ENCODE measurements at regions not wholly inside any gene's neighbourhood (a gene's known extent, or its start where the extent isn't known, plus 50 kb on each side); places are given as distances from the start of the nearest gene placed in this dataset.

DNA sequence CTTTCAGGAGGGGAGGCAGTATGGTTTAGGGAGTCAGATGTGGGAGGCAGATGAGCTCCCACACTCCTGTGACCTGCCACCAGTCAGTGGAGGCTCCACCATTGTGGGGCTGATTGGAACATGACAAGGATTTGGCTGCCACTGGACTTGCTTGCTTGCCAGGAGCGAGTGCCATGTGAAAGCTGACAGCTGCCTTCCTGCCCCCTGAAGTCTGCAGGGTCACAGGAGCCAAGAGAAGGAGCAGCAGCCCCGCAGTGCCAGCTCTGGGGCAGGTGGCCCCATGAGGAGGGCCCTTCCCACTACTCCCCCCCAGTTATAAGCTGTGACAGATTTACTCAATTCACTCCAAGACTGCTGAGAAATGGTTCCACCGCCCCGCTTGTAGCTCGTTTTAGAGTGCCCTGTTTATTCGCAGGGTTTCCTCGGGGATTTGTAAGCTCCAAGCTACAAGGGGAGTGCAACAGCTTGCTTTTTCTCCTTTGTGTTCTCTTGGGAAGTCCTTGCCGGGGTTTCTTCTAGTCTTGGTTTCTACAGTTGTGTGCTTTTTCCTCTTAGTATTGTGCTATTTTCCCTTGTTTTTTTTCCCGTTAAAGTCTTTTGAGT, 414.3 kb downstream of the MEIS1 start:
- no peak for DNase-seq (ENCODE audit: low read depth)

DNA sequence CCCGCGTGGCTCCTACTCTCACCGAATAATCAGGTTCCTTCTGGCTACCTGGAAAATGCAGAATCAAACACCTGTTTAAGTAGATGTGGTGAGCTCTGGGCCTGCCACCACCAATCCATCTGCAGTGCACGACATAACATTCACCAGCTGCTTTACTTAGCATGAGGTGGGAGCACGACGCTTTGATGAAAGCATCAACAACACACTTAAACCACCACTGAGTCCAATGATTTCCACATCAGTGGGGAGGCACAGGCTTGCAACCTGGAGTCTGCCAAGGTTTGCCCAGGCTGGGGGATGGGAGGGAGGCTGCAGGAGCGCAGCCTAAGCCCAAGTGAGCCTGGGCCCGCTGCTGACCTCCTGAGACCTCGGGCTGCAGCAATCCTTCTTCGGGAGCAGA, 415.5 kb downstream of the MEIS1 start:
- no peak for DNase-seq (ENCODE audit: low read depth)

DNA sequence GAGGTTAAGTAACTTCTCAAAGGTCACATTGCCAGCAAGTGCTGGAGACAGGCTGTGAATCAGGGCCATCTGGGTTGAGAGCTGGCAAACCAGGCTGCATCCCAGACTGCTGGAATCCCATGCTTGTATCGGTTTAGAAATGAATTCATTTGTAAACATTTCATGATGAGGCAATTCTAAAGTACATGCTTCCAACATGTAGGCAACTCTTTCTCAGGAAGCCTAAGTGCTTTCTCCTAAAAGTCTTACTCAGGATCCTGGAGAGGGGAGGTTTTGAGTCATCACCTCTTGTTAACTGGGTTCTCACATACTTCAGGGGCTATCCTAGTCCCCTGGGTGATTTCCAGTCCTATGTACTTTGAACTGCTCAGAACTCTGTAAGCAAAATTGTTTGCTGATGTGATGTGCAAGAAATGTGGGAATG, 416.5 kb downstream of the MEIS1 start:
- peak; percentile 67 for DNase-seq (ENCODE audit: low read depth)

DNA sequence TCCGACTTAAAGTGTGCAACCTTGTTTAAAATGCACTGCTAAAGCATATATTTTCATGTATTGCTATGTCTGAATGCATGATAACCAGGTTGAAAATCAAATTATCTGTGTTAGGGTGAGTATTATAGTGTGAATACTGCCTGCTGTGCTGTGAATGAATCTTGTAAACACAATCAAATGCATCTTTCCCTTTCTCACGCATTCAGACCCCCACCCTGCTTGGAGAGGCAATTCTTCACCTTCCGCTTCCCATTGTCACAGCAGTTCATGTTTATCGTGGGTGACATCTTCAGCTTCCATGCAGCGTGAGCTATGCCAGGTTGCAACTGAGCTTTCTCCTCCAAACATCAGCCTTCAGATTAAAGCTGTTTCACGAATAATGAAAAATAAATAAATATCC, 418.0 kb downstream of the MEIS1 start:
- DNase-seq (ENCODE audit: low read depth) = no peak

DNA sequence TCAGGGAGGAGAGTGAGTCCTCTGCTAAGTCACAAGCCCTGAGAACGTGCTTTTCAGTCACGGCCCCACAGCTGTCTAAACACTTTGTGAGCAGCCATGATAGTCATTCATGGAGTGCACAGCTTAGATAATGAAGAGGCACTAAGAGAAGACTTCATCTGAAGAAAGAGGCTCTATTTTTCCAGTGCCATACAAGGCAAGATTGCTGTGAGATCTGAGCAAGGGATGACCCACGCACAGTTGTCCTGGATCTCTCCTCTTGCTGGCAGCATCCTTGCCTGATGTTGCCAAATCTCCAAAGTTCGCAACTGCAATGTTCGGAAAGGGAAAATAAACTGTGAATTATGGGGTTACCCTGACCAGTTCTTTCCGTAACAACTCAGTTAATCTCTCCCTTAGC, 418.7 kb downstream of the MEIS1 start:
- no peak for DNase-seq (ENCODE audit: low read depth)

DNA sequence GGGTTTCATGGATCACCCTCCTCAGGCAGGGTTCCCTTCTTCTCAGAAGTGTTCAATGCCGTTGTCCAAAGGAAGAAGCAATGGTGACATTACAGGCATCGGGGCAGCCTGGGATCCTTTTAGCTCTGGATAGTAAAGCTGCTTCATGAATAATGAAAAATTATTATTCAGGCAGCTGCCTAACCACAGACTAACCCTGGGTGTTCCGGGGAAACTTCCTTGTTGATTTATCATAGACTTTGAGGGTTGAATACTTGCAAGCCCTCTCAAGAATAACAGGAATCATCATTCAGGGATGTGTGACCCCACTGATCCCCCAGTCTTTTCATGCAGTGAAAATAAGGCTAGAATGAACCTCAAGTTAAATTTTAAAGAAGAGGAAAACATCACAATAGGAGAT, 419.4 kb downstream of the MEIS1 start:
- no peak for DNase-seq (ENCODE audit: low read depth)

DNA sequence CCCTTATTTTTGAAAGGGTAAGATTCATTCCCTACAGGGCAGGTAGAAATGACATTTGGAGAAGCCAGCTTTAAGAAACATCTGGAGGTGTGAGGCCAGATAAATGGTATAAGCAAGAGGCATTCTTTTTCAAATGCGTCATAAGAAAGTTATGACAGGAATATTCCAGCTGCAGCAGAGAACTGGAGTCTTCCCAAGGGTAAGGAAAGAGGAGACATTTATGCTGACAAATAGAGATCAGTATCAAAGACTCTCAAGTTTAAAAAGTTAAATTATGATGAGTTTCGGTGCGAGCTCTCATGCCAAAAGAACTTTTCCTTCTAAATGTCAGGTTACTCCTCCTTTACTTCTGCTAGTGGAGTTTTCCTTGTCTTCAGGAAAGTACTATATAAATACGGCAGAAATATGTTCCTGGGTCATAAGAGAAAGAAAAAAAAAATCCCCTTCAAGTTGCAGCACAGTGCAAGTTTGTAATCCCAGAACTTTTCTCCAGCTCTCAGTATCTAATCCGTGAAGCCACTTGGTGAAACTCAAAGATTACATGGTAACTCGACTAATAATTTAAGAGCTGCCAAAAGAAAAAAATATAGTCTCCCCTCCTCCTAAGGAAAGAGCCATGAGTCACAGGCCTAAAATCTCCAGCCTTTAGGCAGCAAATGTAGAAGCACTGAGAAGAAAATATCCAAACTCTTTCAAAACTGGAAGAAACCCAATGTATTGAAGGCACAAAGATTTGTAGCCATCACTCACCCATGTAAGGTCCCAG, 428.1 kb downstream of the MEIS1 start:
- peak; percentile 76 for DNase-seq (ENCODE audit: low read depth)

DNA sequence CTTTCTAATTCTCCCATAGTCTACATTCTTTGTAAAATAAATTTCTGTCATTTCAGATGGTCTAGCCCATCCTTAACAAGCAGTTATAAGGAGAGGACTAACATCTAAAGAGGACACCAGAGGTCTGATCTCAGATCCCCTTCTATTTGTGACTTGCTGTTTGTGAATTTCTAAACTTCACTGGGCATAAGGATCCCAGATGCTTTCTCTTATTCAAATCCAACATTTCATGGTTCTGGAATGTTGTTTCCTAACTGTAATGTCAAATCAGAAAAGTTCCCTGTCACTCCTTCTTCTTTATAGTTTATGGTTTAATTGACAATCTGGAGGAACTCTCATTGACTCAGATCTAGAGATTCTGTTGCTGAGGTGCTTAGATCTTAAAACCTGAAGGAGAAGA, 430.2 kb downstream of the MEIS1 start:
- DNase-seq (ENCODE audit: low read depth) = no peak

DNA sequence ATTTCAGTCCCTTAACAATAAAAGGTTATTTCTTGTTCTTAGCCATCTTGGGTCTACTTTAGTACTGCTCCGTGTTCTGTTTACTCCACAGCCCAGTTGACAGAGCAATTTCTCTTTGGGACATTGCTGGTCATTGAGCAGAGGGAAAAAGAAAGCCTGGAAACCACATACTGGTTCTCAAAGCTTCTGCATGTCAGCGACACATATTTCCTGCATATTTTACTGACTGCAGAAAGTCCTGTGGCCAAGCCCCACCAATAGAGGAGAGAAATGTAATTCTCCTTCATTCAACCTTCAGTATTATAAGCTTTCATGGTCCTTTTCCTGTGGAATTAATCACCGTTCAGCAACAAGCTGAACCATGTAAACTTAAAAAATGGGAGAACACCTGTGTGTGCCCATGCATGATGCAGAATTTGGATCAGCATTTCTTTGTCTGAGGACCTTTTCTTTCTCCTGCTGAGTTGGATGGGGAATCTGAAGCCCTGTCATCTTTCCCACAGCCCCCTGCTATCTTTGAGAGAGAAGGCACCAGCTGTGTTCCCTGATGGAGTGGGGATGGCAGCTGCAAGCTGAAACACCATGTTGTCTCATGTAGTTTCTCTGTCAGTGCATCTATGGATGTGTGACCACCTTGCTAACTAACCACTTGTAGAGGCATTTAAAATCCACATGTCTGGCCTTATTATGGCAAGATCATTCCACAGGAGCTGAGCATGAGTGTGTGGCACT, 431.6 kb downstream of the MEIS1 start:
- no peak for DNase-seq (ENCODE audit: low read depth)

DNA sequence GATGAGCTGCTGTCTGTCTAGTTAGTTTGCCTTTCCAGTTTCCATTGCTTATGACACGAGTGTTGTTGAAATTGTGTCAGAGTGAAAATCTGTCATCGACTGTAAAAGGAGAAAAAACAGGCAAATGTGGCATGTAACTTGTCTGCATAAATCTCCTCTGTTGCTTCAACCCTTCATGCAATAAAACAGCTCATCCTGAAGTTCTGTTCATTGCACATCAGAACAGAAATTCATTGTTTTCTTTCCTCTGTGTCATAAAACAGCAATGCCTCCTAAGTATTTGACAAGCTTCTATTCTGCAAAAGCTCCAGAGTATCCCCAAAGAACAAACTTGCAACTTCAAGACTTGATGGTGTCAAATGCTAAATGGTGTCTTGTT, 432.1 kb downstream of the MEIS1 start:
- no peak for DNase-seq (ENCODE audit: low read depth)

DNA sequence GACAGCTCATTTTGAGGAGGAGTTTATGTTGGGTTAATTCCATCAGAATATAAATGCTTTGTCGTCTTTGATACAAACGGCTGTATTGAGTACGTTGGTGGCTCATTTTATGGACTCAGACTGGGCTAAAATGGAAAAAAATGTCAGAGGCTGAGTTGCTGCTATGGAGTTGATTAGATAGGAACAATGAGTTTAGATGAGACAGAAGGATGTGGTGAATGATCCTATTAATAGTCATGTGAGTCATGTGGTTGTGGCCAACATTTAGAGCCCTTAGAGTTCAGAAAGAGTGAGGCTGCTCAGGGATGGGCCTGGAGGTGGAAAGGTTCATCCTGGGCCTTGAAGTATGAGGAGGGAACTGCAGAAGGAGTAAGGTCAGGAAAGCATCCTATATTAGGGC, 434.2 kb downstream of the MEIS1 start:
- peak; percentile 83 for DNase-seq (ENCODE audit: low read depth)

DNA sequence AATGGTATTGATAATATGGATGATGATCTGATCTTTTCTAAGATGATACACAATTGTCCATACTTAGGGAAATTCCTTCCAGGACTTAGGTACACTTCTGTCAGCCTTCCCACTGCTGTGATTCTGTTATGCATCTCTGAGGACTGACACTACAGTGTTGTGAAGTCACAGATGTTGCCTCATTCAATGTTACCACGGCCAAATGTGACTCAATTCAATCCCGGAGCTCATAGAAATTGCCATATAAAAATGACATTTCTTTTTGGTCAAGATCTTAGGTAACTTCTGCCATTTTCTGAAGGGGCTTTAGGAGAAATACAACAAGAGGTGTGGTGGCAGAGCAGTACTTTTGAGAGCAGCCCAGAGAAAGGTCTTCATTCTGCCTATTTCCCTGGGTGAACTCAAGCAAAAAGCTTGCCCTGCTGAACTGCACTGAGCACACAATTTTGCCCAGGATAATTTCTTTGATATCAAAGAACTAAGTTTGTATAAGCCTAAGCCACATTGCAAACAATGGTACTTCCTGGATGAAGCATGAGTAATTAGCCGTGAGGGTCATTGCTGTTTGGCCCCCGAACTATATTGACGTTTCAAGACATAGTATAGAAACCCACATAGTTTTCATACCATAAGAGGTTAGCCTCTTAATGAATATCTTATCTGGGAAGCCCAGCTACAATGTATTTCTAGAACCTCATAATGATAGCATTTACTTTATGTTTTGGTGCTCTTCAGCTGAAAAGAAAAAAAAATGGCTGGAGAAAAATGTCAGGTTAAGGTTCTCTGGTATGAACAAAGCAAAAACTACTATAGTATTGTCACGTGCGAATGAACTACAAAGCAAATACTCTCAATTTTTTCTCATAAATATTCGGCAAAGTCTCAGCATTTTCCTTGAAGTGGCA, 437.4 kb downstream of the MEIS1 start:
- DNase-seq (ENCODE audit: low read depth) = no peak

DNA sequence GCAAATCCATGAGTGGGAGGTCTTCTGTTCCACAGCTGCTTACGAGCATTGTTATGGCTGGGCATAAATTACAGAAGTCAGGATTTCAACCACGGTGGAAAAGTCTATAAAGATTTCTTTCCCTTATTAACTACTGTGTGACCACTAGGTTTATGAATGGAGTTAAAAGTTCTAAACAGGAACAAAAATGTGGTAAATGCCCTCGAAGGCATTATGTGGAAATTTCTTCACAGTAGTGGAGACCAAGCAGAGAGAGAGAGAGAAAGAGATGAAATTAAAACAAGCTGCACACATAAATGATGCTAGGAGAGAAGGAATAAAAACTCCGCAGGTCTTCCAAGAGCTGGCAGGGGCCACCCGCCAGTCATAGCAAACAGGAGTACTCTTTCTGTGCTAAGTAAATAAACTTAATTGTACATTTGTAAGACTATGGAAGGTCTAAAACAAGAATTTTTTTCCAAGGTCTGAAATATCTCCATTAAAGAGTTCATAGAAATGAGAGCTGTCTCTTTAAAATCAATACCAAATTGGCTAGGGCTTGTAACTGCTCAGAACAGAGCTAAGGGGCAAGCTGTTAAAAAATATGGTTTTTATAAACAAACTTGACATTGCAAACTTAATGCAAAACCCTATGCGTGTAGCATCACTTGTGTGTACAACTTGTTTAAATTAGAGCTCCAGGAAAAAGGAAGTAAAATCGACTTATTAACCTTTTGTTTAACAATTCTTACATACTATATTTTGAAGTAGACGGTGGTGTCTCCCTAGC, 438.2 kb downstream of the MEIS1 start:
- no peak for DNase-seq (ENCODE audit: low read depth)

DNA sequence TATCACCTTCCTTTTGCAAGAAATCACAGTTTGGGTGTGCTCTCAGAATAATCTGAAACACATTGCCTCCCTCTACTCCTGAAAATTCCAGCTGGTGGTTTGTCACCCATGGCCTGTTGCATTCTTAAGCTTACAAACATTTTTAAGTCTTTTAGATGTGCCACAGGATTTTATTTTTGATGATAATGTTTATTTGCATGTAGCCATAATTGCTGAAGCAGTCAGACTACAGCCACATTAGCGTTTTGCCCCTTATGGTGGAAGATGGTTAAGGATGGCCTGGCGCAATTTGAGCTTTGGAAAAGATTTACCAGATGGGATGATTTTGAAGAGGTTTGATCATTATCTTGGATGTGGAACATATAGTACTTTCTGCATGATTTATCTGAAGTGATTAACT, 439.5 kb downstream of the MEIS1 start:
- no peak for DNase-seq (ENCODE audit: low read depth)

DNA sequence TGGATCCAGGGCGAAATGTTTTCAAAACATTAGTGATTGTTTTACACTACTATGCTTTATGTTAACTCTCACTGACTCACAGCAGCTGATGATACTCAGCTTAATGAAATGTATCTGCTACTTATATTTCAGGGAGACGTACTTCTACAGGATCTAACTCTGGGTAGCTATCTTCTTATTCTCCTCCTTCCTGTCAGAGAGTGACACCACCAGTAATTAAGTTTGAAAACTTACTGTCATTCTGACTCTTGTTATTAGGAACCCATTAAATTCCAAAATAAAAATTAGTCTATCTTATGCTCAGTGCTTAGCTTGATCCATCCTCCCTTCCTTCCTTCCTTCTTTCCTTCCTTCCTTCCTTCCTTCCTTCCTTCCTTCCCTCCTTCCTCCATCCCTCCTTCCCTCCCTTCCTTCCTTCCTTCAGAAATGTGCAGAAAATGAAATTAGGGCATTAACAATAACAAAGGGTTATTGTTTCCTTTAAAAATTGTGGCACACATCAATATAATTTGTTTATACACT, 441.1 kb downstream of the MEIS1 start:
- no peak for DNase-seq (ENCODE audit: low read depth)

DNA sequence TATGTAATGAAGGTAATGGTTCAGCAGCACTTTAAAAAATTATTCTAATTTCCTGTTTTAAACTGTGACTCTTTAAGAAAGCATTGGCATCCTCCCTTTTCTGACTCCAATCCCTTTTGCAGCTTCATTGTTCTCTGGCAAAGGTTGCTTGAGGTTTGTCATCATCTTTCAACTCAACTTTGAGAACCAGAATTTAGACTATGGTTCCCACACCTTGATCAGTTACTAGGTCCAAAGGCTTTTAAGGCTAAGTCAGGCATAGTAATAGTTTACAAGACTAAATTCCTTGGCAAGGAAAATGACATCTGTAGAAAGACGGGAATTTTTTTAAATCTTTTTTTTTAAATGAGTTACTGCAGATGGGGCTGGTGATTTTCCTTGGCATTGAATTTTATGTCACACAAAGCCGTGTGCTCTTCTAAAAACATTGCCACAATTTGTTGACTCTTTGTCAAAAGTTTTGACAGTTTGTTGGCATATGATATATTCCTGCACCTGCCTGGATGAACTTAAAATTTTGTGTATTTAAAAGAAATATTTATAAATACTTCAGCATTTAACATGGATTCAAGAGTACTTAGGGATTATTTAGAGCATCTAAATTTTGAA, 451.0 kb downstream of the MEIS1 start:
- no peak for DNase-seq (ENCODE audit: low read depth)

DNA sequence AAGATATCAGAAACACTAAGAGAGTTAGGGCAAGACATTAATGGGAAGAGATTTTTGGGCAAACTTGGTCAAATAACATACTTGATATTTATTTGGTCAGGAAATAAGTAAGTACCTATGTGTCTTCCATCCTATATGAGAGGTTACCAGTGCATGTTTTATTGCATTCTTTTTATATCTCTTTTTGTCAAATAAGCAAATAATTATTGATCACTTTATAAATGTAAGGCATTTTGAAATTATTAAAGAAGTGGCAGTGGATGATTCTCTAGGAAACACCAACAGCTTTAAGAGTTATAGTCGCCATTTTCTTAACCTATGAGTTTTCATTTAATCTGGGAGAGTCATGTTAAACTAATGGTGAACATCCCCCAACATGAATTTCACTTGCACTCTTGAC, 453.3 kb downstream of the MEIS1 start:
- DNase-seq (ENCODE audit: low read depth) = no peak

DNA sequence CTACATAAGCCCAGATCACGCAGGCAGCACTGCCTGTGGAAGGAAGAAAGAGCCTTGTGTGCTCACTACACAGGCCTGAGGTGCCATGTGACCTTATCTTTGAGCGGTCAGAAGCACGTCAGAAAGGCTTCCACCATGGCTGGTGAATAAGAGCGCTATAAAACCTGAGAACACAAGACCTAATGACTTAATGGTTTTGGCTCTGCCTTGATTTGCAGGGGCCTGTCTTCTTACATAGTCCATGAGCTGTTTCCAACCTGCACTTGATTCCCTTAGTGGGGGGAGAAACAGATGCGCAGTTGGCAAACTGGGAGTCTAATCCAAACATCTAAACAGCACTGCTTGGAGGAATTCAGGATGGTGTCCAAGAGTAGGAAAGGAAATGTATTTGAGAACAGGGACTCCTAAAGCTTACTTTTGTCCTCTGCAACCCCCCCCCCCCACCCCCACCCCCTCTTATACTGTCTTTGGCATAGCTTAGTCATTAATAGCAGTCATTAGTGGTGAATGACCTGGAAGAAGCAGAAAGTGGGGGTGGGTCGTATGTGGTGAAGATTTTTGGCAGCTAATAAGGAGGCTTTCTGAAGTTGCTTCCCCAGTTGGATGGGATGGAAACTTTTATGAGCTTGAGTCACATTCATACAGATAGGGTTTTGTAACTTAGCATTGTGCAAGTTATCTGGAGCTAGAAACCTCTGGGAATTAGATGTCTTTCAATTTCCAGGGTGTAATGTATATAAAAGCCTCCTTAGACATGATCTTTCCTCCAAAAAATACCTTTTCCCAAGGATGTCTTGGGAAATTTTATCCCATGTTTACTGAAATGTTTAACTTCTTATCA, 454.1 kb downstream of the MEIS1 start:
- peak; percentile 65 for DNase-seq (ENCODE audit: low read depth)

DNA sequence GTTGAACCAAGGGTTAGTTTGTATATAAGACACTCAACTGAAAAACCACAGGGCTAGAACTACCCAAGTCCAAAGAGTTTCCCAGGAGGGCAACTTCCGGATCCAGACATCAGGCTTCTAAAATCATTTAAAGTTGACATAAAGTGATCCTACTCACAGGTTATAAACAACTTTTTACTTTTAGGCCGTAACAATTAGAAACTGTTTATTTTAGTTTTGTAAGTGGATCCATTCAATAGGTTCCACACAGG, 454.6 kb downstream of the MEIS1 start:
- no peak for DNase-seq (ENCODE audit: low read depth)

DNA sequence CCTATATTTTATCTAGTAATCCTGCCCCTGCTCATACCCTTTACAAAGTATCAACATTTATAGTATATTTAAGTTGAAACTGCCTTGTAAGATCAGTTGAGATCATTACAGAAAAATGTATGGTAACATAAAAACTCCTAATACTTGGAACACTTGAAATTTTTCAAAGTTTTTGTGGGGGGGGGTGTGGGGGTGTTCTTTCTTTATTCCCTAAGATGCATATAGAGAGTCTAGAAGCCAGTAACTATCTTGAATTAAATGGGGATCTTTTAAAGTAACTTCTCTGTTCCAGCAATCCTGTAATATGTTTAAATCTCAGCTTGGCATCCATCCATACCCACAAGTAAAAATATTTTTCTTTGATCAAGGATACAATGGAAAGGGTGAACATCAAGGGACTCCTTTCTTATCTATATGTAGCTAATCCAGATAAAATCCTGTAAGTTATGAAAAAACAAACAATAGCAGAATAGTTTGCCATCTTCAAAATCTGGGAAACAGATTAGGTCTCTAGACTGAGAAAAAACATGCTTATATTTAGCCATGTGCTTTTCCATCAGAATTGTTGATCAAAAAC, 455.3 kb downstream of the MEIS1 start:
- no peak for DNase-seq (ENCODE audit: low read depth)

All from HS-5 (cell line).